MM.1S (cell line): ENCODE measurements at regions not wholly inside any gene's neighbourhood (a gene's known extent, or its start where the extent isn't known, plus 50 kb on each side); places are given as distances from the start of the nearest gene placed in this dataset.

Experiments used
- CTCF ChIP-seq: fragments of 300-600 bp; sonication (generic); IDR thresholded peaks from 2 replicates; pipeline ENCODE4 v1.5.1; 2016; ENCODE audit warnings: antibody characterized with exemption, low read length, mixed read lengths
- EZH2phosphoT487 ChIP-seq: fragments of 300-600 bp; sonication (generic); IDR thresholded peaks from 2 replicates; pipeline ENCODE4 v1.6.1; 2018; ENCODE audit warnings: antibody characterized with exemption, low read length

DNA sequence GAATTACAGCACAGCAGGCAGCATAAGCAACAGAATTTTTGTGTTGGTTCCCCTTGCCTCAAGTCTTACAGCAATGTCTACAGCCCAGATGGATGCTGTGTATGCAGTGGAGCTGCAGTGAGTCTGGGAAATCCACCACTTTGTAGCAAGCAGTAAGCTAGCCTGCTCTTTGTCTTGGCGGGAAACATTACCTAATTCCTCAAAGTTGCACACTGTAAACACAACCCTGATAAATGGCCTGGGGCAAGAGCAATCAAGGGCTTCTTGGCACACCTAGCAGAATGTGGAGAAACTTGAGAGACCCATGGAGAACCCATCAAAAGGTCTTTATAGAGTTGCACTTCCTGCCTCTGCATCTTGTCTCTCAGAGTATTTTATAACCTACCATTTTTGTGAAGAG lies 102.0 kb upstream of the FOXP2 start:
- no peak for TF ChIP-seq CTCF
- no peak for TF ChIP-seq EZH2phosphoT487
